ENCODE measurements at regions not wholly inside any gene's neighbourhood (a gene's known extent, or its start where the extent isn't known, plus 50 kb on each side); places are given as distances from the start of the nearest gene placed in this dataset.
"Not testable (repeated sequence)": the region's sequence is repeated elsewhere in the genome, so short reads cannot be mapped to it uniquely, and the experiment has no call there.

DNA sequence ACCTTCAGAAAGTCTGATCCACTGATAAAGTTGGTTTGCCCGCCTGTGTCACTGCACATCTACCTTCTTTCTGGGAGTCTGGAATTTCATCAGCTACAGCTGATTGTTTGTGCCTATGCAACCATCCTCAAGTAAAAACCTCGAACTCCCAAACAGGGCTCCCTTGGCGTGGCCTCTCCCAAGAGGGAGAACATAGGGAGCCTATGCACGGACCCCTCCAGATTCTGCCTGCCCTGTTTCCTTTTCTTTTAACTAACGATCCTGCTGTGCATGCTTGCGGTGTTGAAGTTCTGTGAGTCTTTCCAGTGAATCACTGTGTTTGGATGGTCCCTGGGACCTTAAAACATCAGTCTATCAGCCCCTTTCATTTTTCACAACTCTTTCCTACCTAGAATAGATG lies 226.9 kb upstream of the SEMA3D start:
- DNase-seq (ENCODE audit: low spot score), result no peak

- DNase-seq (ENCODE audit: low spot score), result no peak
These were observed 226.1 kb upstream of the SEMA3D start for GRCh38 chr7:85412912-85413311.

DNA sequence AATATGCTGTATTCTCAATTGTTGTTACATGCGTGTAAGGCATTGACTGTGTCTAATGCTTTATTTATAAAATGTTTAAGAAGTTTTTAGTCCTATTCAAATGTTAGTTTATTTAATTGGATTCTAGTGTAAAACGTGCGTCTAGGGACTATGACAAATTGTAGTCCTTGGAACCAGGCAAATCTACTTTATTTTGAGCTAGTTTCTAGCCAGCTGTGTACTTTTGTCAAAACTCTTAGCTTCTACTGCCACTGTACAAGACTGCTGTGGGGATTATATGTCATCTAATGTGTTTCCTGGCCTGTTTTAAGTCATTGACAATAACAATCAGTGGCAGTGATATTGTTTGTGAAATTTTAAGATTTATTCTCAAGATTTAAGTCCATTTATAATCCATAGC lies 220.5 kb upstream of the SEMA3D start:
- DNase-seq (ENCODE audit: low spot score), result no peak

GRCh38 chr7:85405016-85405902 lies 218.4 kb upstream of the SEMA3D start:
- no peak for DNase-seq (ENCODE audit: low spot score)

DNA sequence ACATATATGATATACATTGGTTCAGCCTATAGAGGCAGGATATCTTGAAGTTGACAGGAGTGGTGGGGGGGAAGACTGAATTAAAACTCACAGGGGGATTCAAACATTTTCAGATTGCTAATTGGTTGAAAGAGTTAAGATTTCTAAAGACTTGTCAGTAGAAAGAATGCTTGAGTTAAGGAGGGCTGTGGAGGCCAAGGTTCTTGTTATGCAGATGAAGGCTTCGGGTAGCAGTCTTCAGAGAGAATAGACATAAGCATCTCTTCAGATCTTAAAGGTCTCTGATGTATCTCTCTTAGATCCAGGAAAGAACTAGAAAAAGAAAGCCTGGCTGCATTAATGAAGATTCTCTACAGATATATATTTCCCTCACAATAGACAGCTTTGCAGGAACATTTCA lies 209.8 kb upstream of the SEMA3D start:
- DNase-seq (ENCODE audit: low spot score), result no peak

GRCh38 chr7:85392789-85393188 lies 205.9 kb upstream of the SEMA3D start:
- DNase-seq (ENCODE audit: low spot score), result no peak

DNA sequence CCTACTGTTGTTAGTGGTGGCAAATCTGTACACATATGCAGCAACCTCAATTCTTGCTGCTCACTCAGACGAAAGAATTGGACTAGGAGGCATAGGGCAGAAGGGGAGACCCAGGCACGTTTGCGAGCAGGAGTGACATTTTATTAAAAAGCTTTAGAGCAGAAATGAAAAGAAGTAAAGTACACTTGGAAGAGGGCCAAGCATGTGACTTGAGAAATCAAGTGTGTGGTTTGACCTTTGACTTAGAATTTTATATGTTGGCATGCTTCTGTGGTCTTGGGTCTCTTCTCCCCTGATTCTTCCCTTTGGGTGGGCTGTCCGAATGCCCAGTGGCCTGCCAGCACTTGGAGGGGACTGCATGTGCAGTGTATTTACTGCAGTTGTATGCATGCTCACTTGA lies 205.5 kb upstream of the SEMA3D start:
- no peak for DNase-seq (ENCODE audit: low spot score)

GRCh38 chr7:85386460-85386859 lies 199.6 kb upstream of the SEMA3D start:
- no peak for DNase-seq (ENCODE audit: low spot score)

DNA sequence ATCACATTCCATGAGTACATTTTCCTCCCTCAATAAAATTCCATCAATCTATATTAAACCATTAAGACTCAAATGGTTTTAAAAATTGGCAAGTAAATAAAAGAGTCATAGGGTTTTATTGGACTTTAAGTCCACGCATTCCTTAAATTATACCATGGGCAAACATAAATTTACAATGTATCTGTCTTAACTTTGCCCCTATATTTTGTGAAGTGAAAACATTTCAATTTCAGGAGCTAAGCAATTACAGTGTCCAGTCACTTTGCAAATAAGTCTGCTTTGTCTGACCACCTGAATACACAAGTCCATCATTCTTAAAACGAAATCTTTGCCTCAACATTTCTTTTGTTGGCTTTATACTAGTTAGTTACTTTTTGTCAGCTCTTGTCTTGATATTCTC lies 197.5 kb upstream of the SEMA3D start:
- DNase-seq (ENCODE audit: low spot score), result no peak

DNA sequence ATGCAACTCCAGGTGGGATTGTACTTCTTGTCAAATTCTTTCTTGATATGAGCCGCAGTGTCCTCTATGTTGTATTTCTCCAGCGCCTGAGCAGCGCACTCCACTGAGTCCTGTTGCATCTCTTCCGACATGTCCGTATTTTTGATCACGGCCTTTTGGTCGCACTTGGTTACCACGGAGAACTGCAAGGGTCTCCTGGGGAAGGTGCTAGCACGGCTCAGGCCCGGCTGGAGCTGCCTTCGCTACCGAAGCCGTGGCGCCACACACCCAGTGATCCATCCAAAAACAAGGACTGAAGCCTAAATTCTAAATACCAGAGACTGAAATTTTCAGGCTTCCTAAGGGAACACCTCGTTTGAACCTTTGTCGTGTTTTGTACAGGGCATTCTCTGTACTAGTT lies 194.4 kb upstream of the SEMA3D start:
- no peak for DNase-seq (ENCODE audit: low spot score)

DNA sequence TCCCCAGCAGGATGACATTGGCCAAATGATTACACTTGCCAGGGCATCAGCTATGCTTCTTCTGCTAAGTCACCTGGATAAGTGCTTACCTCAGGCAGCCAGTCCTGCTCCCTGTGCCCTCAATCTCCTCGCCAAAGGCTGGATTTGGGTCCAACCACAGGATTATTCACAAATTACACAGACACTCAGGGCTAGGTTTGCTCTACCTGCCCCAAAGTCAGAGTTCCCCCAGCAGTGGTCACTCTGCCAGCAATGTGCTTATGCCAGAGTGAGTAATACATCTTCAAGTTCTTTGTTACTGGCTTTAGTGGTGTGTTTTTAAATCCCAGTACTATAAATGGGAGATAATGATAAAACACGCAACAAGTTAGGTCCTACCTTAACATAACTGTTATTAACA lies 189.7 kb upstream of the SEMA3D start:
- DNase-seq (ENCODE audit: low spot score), result no peak

DNA sequence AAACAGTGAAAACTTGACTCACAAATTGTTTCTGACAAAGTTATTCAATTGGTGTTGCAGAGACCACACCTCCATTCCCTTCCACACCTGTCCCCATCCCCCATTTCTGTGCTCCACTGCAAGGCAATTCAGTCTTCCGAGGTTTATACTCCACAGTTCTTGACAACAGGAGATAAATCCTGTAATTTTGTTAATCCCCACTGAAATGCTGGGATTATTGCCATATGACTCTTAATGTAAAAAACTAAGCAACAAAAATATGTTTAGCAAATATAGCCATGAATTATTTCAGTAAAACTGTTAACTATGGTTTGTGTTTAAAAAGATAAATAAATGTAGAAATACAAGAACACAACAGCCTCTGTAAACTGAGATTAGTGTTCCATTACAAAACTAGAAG lies 170.1 kb upstream of the SEMA3D start:
- no peak for DNase-seq (ENCODE audit: low spot score)

DNA sequence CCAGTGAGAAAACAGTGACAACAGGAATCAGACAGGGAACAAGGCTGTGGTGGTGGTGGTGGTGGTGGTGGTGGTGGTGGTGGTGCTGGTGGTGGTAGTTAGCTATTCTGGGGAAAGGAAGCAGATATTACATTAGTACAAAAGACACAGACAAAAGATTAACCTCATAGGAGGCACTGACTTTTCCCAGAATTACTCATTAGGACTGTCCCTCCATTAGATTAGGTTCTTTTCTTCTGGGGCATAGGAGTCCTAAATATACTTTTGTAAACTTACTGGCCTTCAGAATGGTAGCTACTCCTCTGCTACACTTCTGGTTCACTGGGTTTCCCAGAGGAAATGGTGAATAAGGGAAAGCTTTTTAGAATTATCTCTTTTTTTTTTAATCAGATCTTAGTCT lies 156.6 kb upstream of the SEMA3D start:
- DNase-seq (ENCODE audit: low spot score), result no peak

DNA sequence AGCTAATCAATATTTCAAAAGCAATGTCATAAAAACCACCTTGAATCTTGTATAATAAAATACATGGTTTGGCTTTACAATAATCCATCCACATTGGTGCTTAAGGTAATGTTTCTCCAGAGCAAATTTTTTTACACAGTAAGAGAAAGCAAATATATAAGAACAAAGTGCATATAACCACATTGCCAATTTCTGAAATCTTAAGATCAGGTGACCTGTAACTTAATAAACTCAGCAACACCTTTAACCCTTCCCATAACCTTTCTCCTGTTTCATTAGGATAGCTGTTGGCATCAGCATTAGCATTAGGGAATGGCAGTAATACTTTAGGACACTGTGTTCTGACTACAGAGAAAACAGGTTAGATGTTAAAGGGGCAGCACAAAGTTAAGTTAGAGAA lies 155.9 kb upstream of the SEMA3D start:
- DNase-seq (ENCODE audit: low spot score), result no peak

DNA sequence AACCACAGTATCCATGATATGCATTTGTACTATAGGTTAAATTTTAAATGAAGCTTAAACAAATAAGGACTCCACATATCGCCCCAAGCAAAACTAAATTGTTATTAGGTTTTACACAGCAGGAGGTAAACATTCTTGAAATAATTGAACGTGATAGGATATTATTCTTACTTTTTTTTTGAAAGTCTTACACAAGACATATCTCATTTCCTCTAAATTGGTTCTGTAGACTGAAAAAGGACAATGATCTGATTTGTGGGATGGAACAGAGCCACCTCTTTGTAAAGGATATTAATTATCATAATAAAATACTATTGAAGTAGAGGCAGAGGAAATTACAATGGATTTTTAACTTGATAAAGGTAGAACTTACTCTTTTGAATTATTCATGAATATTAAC lies 155.1 kb upstream of the SEMA3D start:
- no peak for DNase-seq (ENCODE audit: low spot score)

DNA sequence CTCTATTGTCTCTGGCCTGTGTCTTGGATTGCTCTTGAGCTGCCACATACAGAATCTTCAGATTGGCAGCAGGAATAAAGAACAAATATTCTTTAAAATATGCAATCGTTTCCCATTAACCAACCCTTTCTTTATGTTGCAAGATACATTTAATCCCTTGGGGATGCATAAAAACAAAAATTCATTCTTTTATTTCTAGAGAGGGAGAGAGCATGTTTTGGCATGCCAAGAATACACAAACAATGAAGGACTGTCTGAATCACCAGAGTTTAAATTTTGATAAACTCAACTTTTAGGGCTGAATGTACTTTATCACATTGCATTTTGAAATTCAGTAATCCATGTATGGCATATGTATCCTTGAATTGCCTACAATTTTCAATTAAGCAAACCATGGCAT lies 154.3 kb upstream of the SEMA3D start:
- no peak for DNase-seq (ENCODE audit: low spot score)

DNA sequence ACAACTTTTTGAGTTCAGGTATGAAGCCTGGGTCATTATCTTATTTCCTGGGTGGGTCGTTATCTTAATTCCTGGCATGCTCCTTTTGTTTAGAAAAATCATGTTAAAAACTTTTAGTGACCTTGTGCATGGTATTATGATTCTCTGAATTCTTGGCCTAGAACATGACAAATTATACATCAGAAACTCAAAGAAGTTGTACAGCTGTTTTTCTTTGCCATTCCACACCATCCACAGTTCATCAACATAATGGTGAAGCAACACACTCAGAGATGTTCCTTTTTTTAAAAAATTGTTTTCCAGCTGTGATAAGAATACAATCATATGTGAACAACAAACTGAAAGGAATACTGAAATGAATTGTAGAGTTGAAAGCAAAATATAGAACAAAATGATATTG lies 149.2 kb upstream of the SEMA3D start:
- DNase-seq (ENCODE audit: low spot score), result no peak

GRCh38 chr7:85335113-85335512 lies 148.3 kb upstream of the SEMA3D start:
- not testable (repeated sequence) for DNase-seq (ENCODE audit: low spot score)

DNA sequence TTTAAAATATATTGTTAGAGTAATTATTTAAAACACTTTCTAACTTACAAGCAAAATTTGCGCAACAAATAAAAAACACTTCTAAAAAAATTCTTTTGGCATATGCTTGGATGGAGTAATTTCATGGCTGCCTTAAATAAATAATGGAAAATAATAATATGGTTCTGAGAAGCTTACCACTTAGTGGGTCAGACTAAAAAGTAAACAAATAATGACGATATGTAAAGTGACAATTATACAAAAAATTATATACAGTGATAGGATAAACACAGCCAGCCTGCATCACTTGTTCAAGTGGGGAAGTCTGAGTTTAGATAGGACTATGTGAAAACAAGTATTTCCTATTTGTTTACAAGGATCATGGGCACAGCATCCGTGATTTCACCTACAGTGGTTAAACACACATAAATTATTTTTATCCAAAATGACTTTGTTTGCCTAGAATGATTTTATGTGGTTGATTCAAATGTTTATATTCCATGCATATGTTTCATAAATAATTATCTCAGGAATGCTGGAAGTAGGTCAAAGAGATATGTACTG lies 141.7 kb upstream of the SEMA3D start:
- no peak for DNase-seq (ENCODE audit: low spot score)

- DNase-seq (ENCODE audit: low spot score), result no peak
These were observed 137.4 kb upstream of the SEMA3D start for GRCh38 chr7:85324145-85324799.

DNA sequence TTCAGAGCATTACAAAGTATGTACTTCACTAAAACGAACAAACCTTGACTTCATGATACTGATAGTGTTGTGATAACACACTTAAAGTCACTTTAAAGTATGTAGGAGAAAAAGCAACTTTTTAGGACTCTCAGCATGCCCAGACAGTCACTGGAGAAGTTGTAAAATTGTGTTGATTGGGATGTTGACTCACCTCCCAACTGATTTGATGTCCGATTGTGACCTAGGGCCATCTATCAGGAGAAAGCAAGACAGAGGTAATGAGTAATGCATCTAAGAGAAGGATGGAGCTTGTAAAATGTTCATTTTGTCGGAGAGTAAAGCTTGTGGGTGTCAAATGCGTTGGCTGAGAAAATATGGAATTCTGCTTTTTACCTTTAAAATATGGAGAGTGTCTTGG lies 135.4 kb upstream of the SEMA3D start:
- no peak for DNase-seq (ENCODE audit: low spot score)

DNA sequence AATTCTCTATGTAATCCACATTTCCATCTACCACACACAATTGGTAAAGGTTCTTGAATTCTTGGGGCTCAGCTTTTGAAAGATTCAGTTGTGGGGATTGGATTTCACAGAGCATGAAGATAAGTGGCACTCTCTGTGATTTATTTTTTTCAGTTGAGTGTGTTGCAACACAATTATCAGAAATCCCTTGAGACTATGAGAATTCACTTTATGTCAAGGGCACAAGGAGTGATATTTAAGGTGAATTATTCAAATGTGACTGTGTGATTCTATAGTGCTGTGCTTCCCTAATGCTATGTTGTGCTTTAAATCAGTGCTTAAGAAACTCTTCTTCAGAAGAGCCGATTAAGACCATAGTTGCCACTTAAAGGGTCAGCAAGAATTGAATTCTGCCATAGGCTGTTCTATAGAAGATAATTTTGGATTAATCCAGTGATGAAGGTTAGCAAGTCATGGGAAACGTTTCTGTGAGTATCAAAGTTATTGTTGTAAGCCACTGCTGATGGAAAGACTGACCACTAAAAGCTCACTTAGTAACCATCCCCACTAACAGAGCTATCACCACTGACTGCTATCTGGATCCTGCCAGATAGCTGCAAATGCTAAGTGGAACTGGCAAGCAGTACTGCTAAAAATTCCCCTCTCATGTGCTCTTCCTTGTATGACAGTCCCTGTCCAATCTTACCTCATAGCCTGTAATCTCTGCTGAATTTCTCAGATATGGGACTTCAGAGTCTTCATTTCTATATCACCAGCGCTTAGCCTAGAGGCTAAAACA lies 134.0 kb upstream of the SEMA3D start:
- no peak for DNase-seq (ENCODE audit: low spot score)

GRCh38 chr7:85316489-85316888 lies 129.6 kb upstream of the SEMA3D start:
- DNase-seq (ENCODE audit: low spot score), result no peak
